Kidney (tissue), 13 donors: ENCODE measurements at regions not wholly inside any gene's neighbourhood (a gene's known extent, or its start where the extent isn't known, plus 50 kb on each side); places are given as distances from the start of the nearest gene placed in this dataset.
"Not testable (repeated sequence)": the region's sequence is repeated elsewhere in the genome, so short reads cannot be mapped to it uniquely, and the experiment has no call there.

ENCODE experiments used
- DNase-seq, 5 donors: peaks; one replicate each; pipeline ENCODE4 v3.0.0-alpha.2; 2013 to 2020
- FAIRE-seq: peaks from 2 replicates; lab custom pipeline; 2012; peaks lifted over from hg19 to GRCh38; lab: Jason Lieb, UNC
- H3K27ac ChIP-seq, 2 donors: one replicate each; pipeline ENCODE4 v1.7.0; 2013; ENCODE audit warnings: low read depth in 2 of 2, low read length in 2 of 2, inconsistent platforms in 1 of 2
- H3K27me3 ChIP-seq: one replicate; pipeline ENCODE4 v1.7.1; 2013; ENCODE audit warnings: low read length, inconsistent platforms; ENCODE audit not compliant: control insufficient read depth, insufficient read depth
- H3K36me3 ChIP-seq, 3 donors: one replicate each; pipeline versions ENCODE4 v1.7.0 to v1.7.1; 2013; ENCODE audit warnings: low read length in 3 of 3, control low read depth in 1 of 3, inconsistent platforms in 1 of 3; ENCODE audit not compliant: insufficient read depth in 3 of 3, control insufficient read depth in 2 of 3
- H3K4me1 ChIP-seq, 3 donors: one replicate each; pipeline versions ENCODE4 v1.7.0 to v1.7.1; 2013; ENCODE audit warnings: low read length in 3 of 3, inconsistent platforms in 1 of 3, low read depth in 1 of 3; ENCODE audit not compliant: control insufficient read depth in 2 of 3, insufficient read depth in 2 of 3
- H3K4me3 ChIP-seq, 3 donors: one replicate each; pipeline versions ENCODE4 v1.7.0 to v1.8.1; 2013; ENCODE audit warnings: low read length in 3 of 3, control low read depth in 1 of 3, inconsistent platforms in 1 of 3
- H3K9ac ChIP-seq, 3 donors: one replicate each; pipeline versions ENCODE4 v1.7.0 to v1.7.1; 2013; ENCODE audit warnings: low read length in 3 of 3, control low read depth in 1 of 3, inconsistent platforms in 1 of 3
- H3K9me3 ChIP-seq, 3 donors: one replicate each; pipeline versions ENCODE4 v1.7.0 to v1.7.1; 2013; ENCODE audit warnings: low read length in 3 of 3, control low read depth in 1 of 3, inconsistent platforms in 1 of 3; ENCODE audit not compliant: control insufficient read depth in 2 of 3, insufficient read depth in 1 of 3
- intact Hi-C: fragments of 100-400 bp; cut with DNase I; formaldehyde crosslinking; loops from one replicate; pipeline ENCODE4 v1.11.1; 2022
- TF ChIP-seq, protein P1 (sequence below): IDR thresholded peaks from 3 replicates; pipeline ENCODE4 v1.5.1; 2012; ENCODE audit warnings: mild to moderate bottlenecking, moderate library complexity, borderline replicate concordance; ENCODE audit not compliant: insufficient read depth; ENCODE audit errors: extremely low read depth
- donor health status: control.
- donor health status: control.
- donor health status: control.
- donor health status: control.
- donor health status: control.
- donor health status: DM: yes; HTN: yes; CAD: no.
- donor health status: Normal renal cell carcinoma (clear cell type).

DNA sequence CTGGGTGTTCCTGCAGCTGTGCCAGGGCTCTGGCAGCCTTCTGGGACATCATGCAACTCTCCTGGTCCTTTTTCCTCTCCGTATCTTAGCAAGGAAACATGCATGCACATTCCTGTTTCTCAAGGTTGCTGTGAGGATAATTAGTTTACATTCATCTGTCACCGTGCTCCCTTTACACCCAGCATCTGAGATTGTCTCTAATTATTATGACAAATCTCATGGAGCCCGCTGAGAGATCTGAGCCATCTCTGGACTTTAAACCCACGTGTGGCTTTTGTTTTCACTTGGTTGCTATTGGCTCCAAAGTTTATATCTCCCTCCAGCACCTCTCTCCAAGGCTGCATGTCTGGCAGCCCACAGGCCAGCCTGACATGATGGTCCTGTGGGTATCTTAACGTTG lies 167.6 kb downstream of the UNC5CL start:
- Histone ChIP-seq H3K9ac (no peak overlapping the region), H3K4me1 (no peaks in the 10 kb centered on the region), H3K9me3 (no peaks in the 10 kb centered on the region), H3K27me3 (no peaks in the 10 kb centered on the region), H3K36me3 (no peaks in the 10 kb centered on the region), H3K4me3 (no peak overlapping the region), H3K27ac (no peak overlapping the region)
- DNase-seq = no peak
- TF ChIP-seq, protein P1, sequence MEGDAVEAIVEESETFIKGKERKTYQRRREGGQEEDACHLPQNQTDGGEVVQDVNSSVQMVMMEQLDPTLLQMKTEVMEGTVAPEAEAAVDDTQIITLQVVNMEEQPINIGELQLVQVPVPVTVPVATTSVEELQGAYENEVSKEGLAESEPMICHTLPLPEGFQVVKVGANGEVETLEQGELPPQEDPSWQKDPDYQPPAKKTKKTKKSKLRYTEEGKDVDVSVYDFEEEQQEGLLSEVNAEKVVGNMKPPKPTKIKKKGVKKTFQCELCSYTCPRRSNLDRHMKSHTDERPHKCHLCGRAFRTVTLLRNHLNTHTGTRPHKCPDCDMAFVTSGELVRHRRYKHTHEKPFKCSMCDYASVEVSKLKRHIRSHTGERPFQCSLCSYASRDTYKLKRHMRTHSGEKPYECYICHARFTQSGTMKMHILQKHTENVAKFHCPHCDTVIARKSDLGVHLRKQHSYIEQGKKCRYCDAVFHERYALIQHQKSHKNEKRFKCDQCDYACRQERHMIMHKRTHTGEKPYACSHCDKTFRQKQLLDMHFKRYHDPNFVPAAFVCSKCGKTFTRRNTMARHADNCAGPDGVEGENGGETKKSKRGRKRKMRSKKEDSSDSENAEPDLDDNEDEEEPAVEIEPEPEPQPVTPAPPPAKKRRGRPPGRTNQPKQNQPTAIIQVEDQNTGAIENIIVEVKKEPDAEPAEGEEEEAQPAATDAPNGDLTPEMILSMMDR = no peak
- intact Hi-C loops = no loop called here
- no peak for FAIRE-seq

DNA sequence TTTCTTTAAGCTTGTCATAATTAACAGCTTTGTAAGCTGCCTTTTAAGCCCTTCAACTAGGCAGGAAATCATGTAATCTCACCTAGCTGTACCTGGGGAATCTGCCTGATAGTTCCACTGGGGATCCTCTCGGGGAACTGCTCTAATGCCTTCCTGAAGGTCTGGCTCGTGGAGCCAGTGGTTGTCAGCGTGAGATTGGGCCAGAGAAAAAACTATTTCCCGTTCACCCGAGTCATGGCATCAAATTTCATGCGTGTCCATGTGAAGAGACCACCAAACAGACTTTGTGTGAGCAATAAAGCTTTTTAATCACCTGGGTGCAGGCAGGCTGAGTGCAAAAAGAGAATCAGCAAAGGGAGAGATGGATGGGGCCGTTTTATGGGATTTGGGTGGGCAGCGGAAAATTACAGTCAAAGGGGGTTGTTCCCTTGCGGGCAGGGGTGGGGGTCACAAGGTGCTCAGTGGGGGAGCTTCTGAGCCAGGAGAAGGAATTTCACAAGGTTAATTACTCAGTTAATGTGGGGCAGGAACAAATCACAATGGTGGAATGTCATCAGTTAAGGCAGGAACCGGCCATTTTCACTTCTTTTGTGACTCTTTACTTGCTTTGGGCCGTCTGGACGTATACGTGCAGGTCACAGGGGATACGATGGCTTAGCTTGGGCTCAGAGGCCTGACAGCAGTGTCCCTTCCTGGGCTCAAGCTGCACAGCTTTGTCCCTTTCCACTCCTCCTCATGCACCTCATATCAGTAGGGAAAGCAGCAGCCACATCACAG lies 170.7 kb downstream of the UNC5CL start:
- H3K4me3 ChIP-seq, H3K9ac ChIP-seq, FAIRE-seq, H3K9me3 ChIP-seq, H3K36me3 ChIP-seq, H3K4me1 ChIP-seq, H3K27me3 ChIP-seq, H3K27ac ChIP-seq, intact Hi-C loops: not testable (repeated sequence)
- peak in 3 of 5 donors; percentile 30 to 60 (median 45) for DNase-seq

DNA sequence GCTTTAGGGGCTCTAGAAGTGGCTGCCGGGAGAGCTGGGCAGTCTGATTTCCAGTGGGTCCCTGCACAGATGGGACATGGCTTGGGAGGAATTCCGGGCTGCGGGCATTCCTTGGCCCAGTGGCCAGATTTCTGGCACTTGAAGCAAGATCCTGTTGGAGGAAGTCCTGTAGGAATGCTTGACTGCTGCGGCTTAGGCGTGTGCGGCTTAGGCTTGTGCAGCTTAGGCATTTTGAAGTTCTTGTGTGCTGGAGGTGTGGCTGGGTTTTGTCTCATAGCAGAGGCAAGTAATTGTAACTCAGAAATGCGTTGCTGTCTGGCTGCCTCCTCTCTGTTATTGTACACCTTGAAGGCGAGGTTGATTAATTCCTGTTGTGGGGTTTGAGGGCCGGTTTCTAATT lies 171.5 kb downstream of the UNC5CL start:
- H3K36me3 ChIP-seq, H3K27me3 ChIP-seq, H3K9me3 ChIP-seq, H3K9ac ChIP-seq, H3K27ac ChIP-seq, FAIRE-seq, intact Hi-C loops, H3K4me1 ChIP-seq, DNase-seq, H3K4me3 ChIP-seq: not testable (repeated sequence)

DNA sequence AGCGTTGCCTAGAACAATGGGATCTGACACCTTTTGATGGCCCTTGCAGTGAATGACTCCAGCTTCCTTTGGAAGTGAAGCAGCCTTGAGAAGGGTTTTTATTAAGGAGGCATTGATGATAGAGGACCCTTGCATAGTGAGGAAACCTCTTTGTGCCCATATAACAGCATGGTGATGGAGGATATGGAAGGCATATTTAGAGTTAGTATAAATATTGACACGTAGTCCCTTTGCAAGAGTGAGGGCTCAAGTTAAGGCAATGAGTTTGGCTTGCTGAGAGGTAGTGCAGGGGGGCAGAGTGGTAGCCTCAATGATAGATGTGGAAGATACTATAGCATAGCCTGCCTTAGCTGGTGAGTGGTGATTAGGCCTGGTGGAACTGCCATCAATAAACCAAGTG lies 173.8 kb downstream of the UNC5CL start:
- H3K27ac ChIP-seq, intact Hi-C loops, DNase-seq, H3K9me3 ChIP-seq, H3K36me3 ChIP-seq, H3K4me3 ChIP-seq, H3K27me3 ChIP-seq, FAIRE-seq, H3K4me1 ChIP-seq, H3K9ac ChIP-seq: not testable (repeated sequence)

DNA sequence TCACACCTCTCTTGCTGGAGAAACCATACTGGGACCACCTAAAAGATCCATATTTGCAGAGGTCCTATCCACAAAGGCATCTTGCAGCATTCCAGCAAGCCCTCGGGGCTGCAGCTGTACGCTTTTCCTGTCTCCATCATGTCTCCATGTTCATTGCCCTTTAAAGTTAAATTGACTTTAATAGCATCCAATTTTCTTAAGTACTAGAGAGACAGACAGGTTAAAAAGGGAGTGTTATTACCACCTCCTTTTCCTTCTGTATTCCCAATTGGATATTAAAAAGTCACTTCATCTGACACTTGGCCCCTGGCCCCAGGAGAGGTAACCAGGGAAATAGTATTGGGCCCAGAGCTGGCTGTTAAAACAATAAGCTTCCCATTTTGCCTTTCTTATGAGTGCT lies 178.6 kb downstream of the UNC5CL start:
- H3K9ac ChIP-seq = no peak overlapping the region
- H3K36me3 ChIP-seq = no peaks in the 10 kb centered on the region
- no peak overlapping the region for H3K4me3 ChIP-seq
- H3K9me3 ChIP-seq = no peaks in the 10 kb centered on the region
- no peak overlapping the region for H3K27ac ChIP-seq
- no peak for FAIRE-seq
- no peaks in the 10 kb centered on the region for H3K4me1 ChIP-seq
- no peak for DNase-seq
- TF ChIP-seq, protein P1 = no peak
- intact Hi-C loops = no loop called here
- no peaks in the 10 kb centered on the region for H3K27me3 ChIP-seq
